SU-DHL-6 (cell line): ENCODE measurements at regions not wholly inside any gene's neighbourhood (a gene's known extent, or its start where the extent isn't known, plus 50 kb on each side); places are given as distances from the start of the nearest gene placed in this dataset.

Source experiments
- EZH2phosphoT487 ChIP-seq: fragments of 200-600 bp; sonication (generic), shearing (Covaris generic); conservative IDR thresholded peaks from 2 replicates; pipeline ENCODE4 v1.6.1; 2018; ENCODE audit warnings: mild to moderate bottlenecking, antibody characterized with exemption, low read length, moderate library complexity, mixed read lengths
- TF ChIP-seq, protein P1 (sequence below): fragments of 200-600 bp; sonication (generic); IDR thresholded peaks from one replicate; pipeline ENCODE4 v1.5.1; 2017; ENCODE audit warnings: antibody characterized with exemption, mild to moderate bottlenecking, low read length, moderate library complexity; ENCODE audit not compliant: insufficient read depth, poor library complexity, severe bottlenecking

GRCh38 chr15:20345401-20345958, 196.1 kb downstream of the GOLGA6L6 start:
- TF ChIP-seq, protein P1, sequence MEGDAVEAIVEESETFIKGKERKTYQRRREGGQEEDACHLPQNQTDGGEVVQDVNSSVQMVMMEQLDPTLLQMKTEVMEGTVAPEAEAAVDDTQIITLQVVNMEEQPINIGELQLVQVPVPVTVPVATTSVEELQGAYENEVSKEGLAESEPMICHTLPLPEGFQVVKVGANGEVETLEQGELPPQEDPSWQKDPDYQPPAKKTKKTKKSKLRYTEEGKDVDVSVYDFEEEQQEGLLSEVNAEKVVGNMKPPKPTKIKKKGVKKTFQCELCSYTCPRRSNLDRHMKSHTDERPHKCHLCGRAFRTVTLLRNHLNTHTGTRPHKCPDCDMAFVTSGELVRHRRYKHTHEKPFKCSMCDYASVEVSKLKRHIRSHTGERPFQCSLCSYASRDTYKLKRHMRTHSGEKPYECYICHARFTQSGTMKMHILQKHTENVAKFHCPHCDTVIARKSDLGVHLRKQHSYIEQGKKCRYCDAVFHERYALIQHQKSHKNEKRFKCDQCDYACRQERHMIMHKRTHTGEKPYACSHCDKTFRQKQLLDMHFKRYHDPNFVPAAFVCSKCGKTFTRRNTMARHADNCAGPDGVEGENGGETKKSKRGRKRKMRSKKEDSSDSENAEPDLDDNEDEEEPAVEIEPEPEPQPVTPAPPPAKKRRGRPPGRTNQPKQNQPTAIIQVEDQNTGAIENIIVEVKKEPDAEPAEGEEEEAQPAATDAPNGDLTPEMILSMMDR: no peak
- TF ChIP-seq EZH2phosphoT487: no peak
